Kidney capillary endothelial cell (primary cell): ENCODE measurements at regions not wholly inside any gene's neighbourhood (a gene's known extent, or its start where the extent isn't known, plus 50 kb on each side); places are given as distances from the start of the nearest gene placed in this dataset.
"Not testable (repeated sequence)": the region's sequence is repeated elsewhere in the genome, so short reads cannot be mapped to it uniquely, and the experiment has no call there.

ENCODE experiments used
- DNase-seq: peaks from one replicate; pipeline ENCODE4 v3.0.0-alpha.2; 2018; ENCODE audit warnings: low spot score

GRCh38 chr4:169342906-169343564, 72.3 kb upstream of the SH3RF1 start:
- no peak for DNase-seq

- DNase-seq = no peak
These were observed 71.6 kb upstream of the SH3RF1 start for GRCh38 chr4:169342159-169342860.

GRCh38 chr4:169341490-169341889, 70.7 kb upstream of the SH3RF1 start:
- no peak for DNase-seq

GRCh38 chr4:169340834-169341233, 70.1 kb upstream of the SH3RF1 start:
- DNase-seq = no peak

- no peak for DNase-seq
These were observed 67.5 kb upstream of the SH3RF1 start for GRCh38 chr4:169338241-169338640.

GRCh38 chr4:169337510-169337909, 66.8 kb upstream of the SH3RF1 start:
- DNase-seq = no peak

- DNase-seq = no peak
These were observed 64.6 kb upstream of the SH3RF1 start for GRCh38 chr4:169335331-169335730.

- DNase-seq = no peak
These were observed 63.6 kb upstream of the SH3RF1 start for GRCh38 chr4:169334335-169334734.

GRCh38 chr4:169333265-169333664, 62.5 kb upstream of the SH3RF1 start:
- DNase-seq = no peak

- DNase-seq = peak; percentile 52
These were observed 61.8 kb upstream of the SH3RF1 start for GRCh38 chr4:169332583-169332982.

- DNase-seq = no peak
These were observed 60.1 kb upstream of the SH3RF1 start for GRCh38 chr4:169330811-169331210.

- DNase-seq = no peak
These were observed 59.3 kb upstream of the SH3RF1 start for GRCh38 chr4:169330095-169330494.

GRCh38 chr4:169327951-169328350, 57.2 kb upstream of the SH3RF1 start:
- no peak for DNase-seq

- not testable (repeated sequence) for DNase-seq
These were observed 53.2 kb upstream of the SH3RF1 start for GRCh38 chr4:169323925-169324324.

- DNase-seq = not testable (repeated sequence)
These were observed 52.1 kb upstream of the SH3RF1 start for GRCh38 chr4:169322833-169323232.
